ENCODE measurements at regions not wholly inside any gene's neighbourhood (a gene's known extent, or its start where the extent isn't known, plus 50 kb on each side); places are given as distances from the start of the nearest gene placed in this dataset.

GRCh38 chr16:63038397-63039106 lies 1002.3 kb upstream of the CDH8 start:
- CTCF ChIA-PET: no interaction called here
- no peaks in the 10 kb centered on the region for H3K9me3 ChIP-seq (ENCODE audit: low read length)
- POLR2A ChIA-PET: no interaction called here
- DNase-seq: no peak
- H3K27me3 ChIP-seq (ENCODE audit: insufficient read depth, low read length, poor library complexity, severe bottlenecking): no peaks in the 10 kb centered on the region
- no peaks in the 10 kb centered on the region for H3K4me1 ChIP-seq (ENCODE audit: insufficient read depth, low read length)
- Mint-ChIP-seq H3K9me3 (peaks cover 7 to 41% (median 16%) of the 10 kb centered on the region in 5 donors), H3K4me3 (no peak overlapping the region), H3K4me1 (no peaks in the 10 kb centered on the region), H3K27me3 (no peaks in the 10 kb centered on the region), H3K27ac (no peak overlapping the region), H3K36me3 (peaks cover 0 to 2% (median 0%) of the 10 kb centered on the region in 3 donors)
- no peaks in the 10 kb centered on the region for H3K36me3 ChIP-seq (ENCODE audit: insufficient read depth, low read length)
- H3K4me3 ChIP-seq (ENCODE audit: low read length): no peak overlapping the region
- no peak overlapping the region for H3K27ac ChIP-seq (ENCODE audit: low read depth, low read length)

- Histone ChIP-seq H3K4me3 (ENCODE audit: low read length) (no peak overlapping the region), H3K27ac (ENCODE audit: low read depth, low read length) (no peak overlapping the region), H3K27me3 (ENCODE audit: insufficient read depth, low read length, poor library complexity, severe bottlenecking) (no peaks in the 10 kb centered on the region), H3K36me3 (ENCODE audit: insufficient read depth, low read length) (no peaks in the 10 kb centered on the region), H3K9me3 (ENCODE audit: low read length) (no peaks in the 10 kb centered on the region), H3K4me1 (ENCODE audit: insufficient read depth, low read length) (no peaks in the 10 kb centered on the region)
- no peak for DNase-seq
- peaks cover 7 to 40% (median 21%) of the 10 kb centered on the region in 5 donors for H3K9me3 Mint-ChIP-seq
- ChIA-PET POLR2A (no interaction called here), CTCF (no interaction called here)
- no peaks in the 10 kb centered on the region for H3K4me1 Mint-ChIP-seq
- no peak overlapping the region for H3K27ac Mint-ChIP-seq
- H3K27me3 Mint-ChIP-seq: no peaks in the 10 kb centered on the region
- peaks cover 0 to 2% (median 0%) of the 10 kb centered on the region in 3 donors for H3K36me3 Mint-ChIP-seq
- H3K4me3 Mint-ChIP-seq: no peak overlapping the region
Observed at GRCh38 chr16:63037761-63038396, 1001.6 kb upstream of the CDH8 start.

GRCh38 chr16:63018581-63019223 lies 982.5 kb upstream of the CDH8 start:
- ChIA-PET POLR2A (no interaction called here), CTCF (no interaction called here)
- Histone ChIP-seq H3K9me3 (ENCODE audit: low read length) (peaks cover 6% of the 10 kb centered on the region), H3K4me1 (ENCODE audit: insufficient read depth, low read length) (no peaks in the 10 kb centered on the region), H3K36me3 (ENCODE audit: insufficient read depth, low read length) (no peaks in the 10 kb centered on the region), H3K27me3 (ENCODE audit: insufficient read depth, low read length, poor library complexity, severe bottlenecking) (no peaks in the 10 kb centered on the region), H3K27ac (ENCODE audit: low read depth, low read length) (no peak overlapping the region), H3K4me3 (ENCODE audit: low read length) (no peak overlapping the region)
- peaks cover 10 to 40% (median 24%) of the 10 kb centered on the region in 5 donors for H3K9me3 Mint-ChIP-seq
- H3K36me3 Mint-ChIP-seq: no peaks in the 10 kb centered on the region
- no peaks in the 10 kb centered on the region for H3K27me3 Mint-ChIP-seq
- no peak for DNase-seq
- H3K4me3 Mint-ChIP-seq: no peak overlapping the region
- H3K27ac Mint-ChIP-seq: no peak overlapping the region
- H3K4me1 Mint-ChIP-seq: no peaks in the 10 kb centered on the region

GRCh38 chr16:63008688-63009087 lies 972.5 kb upstream of the CDH8 start:
- Mint-ChIP-seq H3K9me3 (peaks cover 20 to 37% (median 26%) of the 10 kb centered on the region in 5 donors), H3K27ac (no peak overlapping the region), H3K36me3 (no peaks in the 10 kb centered on the region), H3K27me3 (no peaks in the 10 kb centered on the region), H3K4me1 (no peaks in the 10 kb centered on the region), H3K4me3 (no peak overlapping the region)
- H3K4me1 ChIP-seq (ENCODE audit: insufficient read depth, low read length): no peaks in the 10 kb centered on the region
- H3K9me3 ChIP-seq (ENCODE audit: low read length): no peaks in the 10 kb centered on the region
- ChIA-PET CTCF (no interaction called here), POLR2A (no interaction called here)
- H3K36me3 ChIP-seq (ENCODE audit: insufficient read depth, low read length): no peaks in the 10 kb centered on the region
- DNase-seq: no peak
- H3K27me3 ChIP-seq (ENCODE audit: insufficient read depth, low read length, poor library complexity, severe bottlenecking): no peaks in the 10 kb centered on the region
- no peak overlapping the region for H3K4me3 ChIP-seq (ENCODE audit: low read length)
- H3K27ac ChIP-seq (ENCODE audit: low read depth, low read length): no peak overlapping the region

- ChIA-PET POLR2A (no interaction called here), CTCF (no interaction called here)
- no peak for DNase-seq
- no peaks in the 10 kb centered on the region for H3K4me1 ChIP-seq (ENCODE audit: insufficient read depth, low read length)
- no peaks in the 10 kb centered on the region for H3K27me3 ChIP-seq (ENCODE audit: insufficient read depth, low read length, poor library complexity, severe bottlenecking)
- no peaks in the 10 kb centered on the region for H3K36me3 ChIP-seq (ENCODE audit: insufficient read depth, low read length)
- Mint-ChIP-seq H3K9me3 (peaks cover 17 to 29% (median 24%) of the 10 kb centered on the region in 5 donors), H3K27me3 (no peaks in the 10 kb centered on the region), H3K4me1 (no peaks in the 10 kb centered on the region), H3K27ac (no peak overlapping the region), H3K4me3 (no peak overlapping the region), H3K36me3 (peaks cover 0 to 2% (median 0%) of the 10 kb centered on the region in 3 donors)
- H3K4me3 ChIP-seq (ENCODE audit: low read length): no peak overlapping the region
- no peaks in the 10 kb centered on the region for H3K9me3 ChIP-seq (ENCODE audit: low read length)
- no peak overlapping the region for H3K27ac ChIP-seq (ENCODE audit: low read depth, low read length)
Observed at GRCh38 chr16:63005356-63005755, 969.1 kb upstream of the CDH8 start.

GRCh38 chr16:62989480-62989879 lies 953.2 kb upstream of the CDH8 start:
- no peaks in the 10 kb centered on the region for H3K9me3 ChIP-seq (ENCODE audit: low read length)
- POLR2A ChIA-PET: no interaction called here
- CTCF ChIA-PET: no interaction called here
- H3K4me1 Mint-ChIP-seq: no peaks in the 10 kb centered on the region
- DNase-seq: no peak
- no peak overlapping the region for H3K4me3 ChIP-seq (ENCODE audit: low read length)
- H3K36me3 Mint-ChIP-seq: no peaks in the 10 kb centered on the region
- no peaks in the 10 kb centered on the region for H3K27me3 Mint-ChIP-seq
- no peak overlapping the region for H3K4me3 Mint-ChIP-seq
- no peaks in the 10 kb centered on the region for H3K4me1 ChIP-seq (ENCODE audit: insufficient read depth, low read length)
- no peaks in the 10 kb centered on the region for H3K36me3 ChIP-seq (ENCODE audit: insufficient read depth, low read length)
- H3K27ac Mint-ChIP-seq: no peak overlapping the region
- no peak overlapping the region for H3K27ac ChIP-seq (ENCODE audit: low read depth, low read length)
- peaks cover 7 to 43% (median 32%) of the 10 kb centered on the region in 5 donors for H3K9me3 Mint-ChIP-seq
- H3K27me3 ChIP-seq (ENCODE audit: insufficient read depth, low read length, poor library complexity, severe bottlenecking): no peaks in the 10 kb centered on the region

GRCh38 chr16:62985722-62986121 lies 949.5 kb upstream of the CDH8 start:
- Mint-ChIP-seq H3K27me3 (no peaks in the 10 kb centered on the region), H3K9me3 (peaks cover 7 to 51% (median 39%) of the 10 kb centered on the region in 5 donors), H3K4me1 (no peaks in the 10 kb centered on the region), H3K4me3 (no peak overlapping the region), H3K27ac (no peak overlapping the region), H3K36me3 (peaks cover 0 to 1% (median 0%) of the 10 kb centered on the region in 3 donors)
- no peaks in the 10 kb centered on the region for H3K4me1 ChIP-seq (ENCODE audit: insufficient read depth, low read length)
- H3K27ac ChIP-seq (ENCODE audit: low read depth, low read length): no peak overlapping the region
- ChIA-PET CTCF (no interaction called here), POLR2A (no interaction called here)
- DNase-seq: no peak
- H3K27me3 ChIP-seq (ENCODE audit: insufficient read depth, low read length, poor library complexity, severe bottlenecking): no peaks in the 10 kb centered on the region
- H3K9me3 ChIP-seq (ENCODE audit: low read length): no peaks in the 10 kb centered on the region
- no peak overlapping the region for H3K4me3 ChIP-seq (ENCODE audit: low read length)
- H3K36me3 ChIP-seq (ENCODE audit: insufficient read depth, low read length): no peaks in the 10 kb centered on the region

GRCh38 chr16:62978451-62978850 lies 942.2 kb upstream of the CDH8 start:
- no peak for DNase-seq
- Mint-ChIP-seq H3K4me3 (no peak overlapping the region), H3K36me3 (peaks cover 0 to 1% (median 0%) of the 10 kb centered on the region in 3 donors), H3K4me1 (no peaks in the 10 kb centered on the region), H3K27me3 (no peaks in the 10 kb centered on the region), H3K27ac (no peak overlapping the region), H3K9me3 (peaks cover 14 to 34% (median 20%) of the 10 kb centered on the region in 5 donors)
- H3K9me3 ChIP-seq (ENCODE audit: low read length): no peaks in the 10 kb centered on the region
- no peaks in the 10 kb centered on the region for H3K27me3 ChIP-seq (ENCODE audit: insufficient read depth, low read length, poor library complexity, severe bottlenecking)
- H3K27ac ChIP-seq (ENCODE audit: low read depth, low read length): no peak overlapping the region
- H3K4me1 ChIP-seq (ENCODE audit: insufficient read depth, low read length): no peaks in the 10 kb centered on the region
- no peaks in the 10 kb centered on the region for H3K36me3 ChIP-seq (ENCODE audit: insufficient read depth, low read length)
- H3K4me3 ChIP-seq (ENCODE audit: low read length): no peak overlapping the region
- ChIA-PET POLR2A (no interaction called here), CTCF (no interaction called here)

Data from CD8-positive, alpha-beta memory T cell (primary cell).